ENCODE measurements at regions not wholly inside any gene's neighbourhood (a gene's known extent, or its start where the extent isn't known, plus 50 kb on each side); places are given as distances from the start of the nearest gene placed in this dataset.
A peak's percentile ranks its signal among the peaks of the same experiment; 100 is the strongest.

DNA sequence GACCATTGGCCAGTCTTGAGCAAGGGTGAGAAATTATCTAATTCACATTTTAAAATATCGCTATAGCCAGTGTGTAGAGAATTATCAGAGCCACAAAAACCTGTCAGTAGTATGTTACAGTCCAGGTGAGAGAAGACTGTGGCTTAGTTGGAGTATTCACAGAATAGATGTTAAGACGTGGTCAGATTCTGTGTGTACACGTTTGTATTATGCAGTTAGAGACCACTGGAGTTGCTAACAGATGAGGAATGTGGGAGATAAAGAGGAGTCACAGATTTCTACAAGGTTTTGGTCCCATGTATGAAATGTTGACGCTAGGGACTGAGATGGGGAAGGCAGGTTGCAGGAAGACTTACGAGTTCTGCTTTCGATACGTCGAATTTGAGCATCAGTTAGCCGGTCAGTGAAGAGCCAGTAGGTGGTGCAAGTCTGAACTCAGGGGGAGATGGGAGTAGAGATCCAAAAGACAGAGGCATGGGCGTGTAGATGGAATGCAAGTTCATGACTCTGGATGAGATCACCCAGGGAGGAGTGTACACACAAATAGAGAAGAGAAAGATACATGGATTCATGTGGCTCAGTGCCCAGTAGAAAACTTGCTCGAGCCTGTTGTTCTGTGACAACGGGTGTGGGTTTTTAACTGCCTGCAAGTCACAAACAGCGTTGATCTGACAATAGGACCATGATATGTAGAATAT is 114.8 kb upstream of the FLRT2 start:
- TF ChIP-seq CTCF (IDR thresholded peaks at IDR 0.05) (peak in 8 of 12 donors; percentile 5 to 56 (median 40)), POLR2A (IDR thresholded peaks at IDR 0.05) (no peak)
